ENCODE measurements at regions not wholly inside any gene's neighbourhood (a gene's known extent, or its start where the extent isn't known, plus 50 kb on each side); places are given as distances from the start of the nearest gene placed in this dataset.
"Not testable (repeated sequence)": the region's sequence is repeated elsewhere in the genome, so short reads cannot be mapped to it uniquely, and the experiment has no call there.

- POLR2A ChIA-PET: no interaction called here
- Mint-ChIP-seq H3K4me3 (no peak overlapping the region), H3K9me3 (peaks cover 15% of the 10 kb centered on the region), H3K27me3 (ENCODE audit: low read depth) (no peaks in the 10 kb centered on the region), H3K4me1 (peaks cover 36% of the 10 kb centered on the region), H3K27ac (no peak overlapping the region), H3K36me3 (peaks cover 3% of the 10 kb centered on the region; the same call in 1 of the 2 replicates)
- ATAC-seq (no peak), DNase-seq (ENCODE audit: low spot score) (no peak)
- TF ChIP-seq CTCF (IDR thresholded peaks at IDR 0.05) (no peak), ZNF532 (CRISPR knock-in tag; IDR thresholded peaks at IDR 0.05; ENCODE audit: borderline replicate concordance) (no peak), GRHL2 (CRISPR knock-in tag; IDR thresholded peaks at IDR 0.05; ENCODE audit: insufficient replicate concordance, severe bottlenecking) (no peak)
- TF ChIP-seq, protein P1, sequence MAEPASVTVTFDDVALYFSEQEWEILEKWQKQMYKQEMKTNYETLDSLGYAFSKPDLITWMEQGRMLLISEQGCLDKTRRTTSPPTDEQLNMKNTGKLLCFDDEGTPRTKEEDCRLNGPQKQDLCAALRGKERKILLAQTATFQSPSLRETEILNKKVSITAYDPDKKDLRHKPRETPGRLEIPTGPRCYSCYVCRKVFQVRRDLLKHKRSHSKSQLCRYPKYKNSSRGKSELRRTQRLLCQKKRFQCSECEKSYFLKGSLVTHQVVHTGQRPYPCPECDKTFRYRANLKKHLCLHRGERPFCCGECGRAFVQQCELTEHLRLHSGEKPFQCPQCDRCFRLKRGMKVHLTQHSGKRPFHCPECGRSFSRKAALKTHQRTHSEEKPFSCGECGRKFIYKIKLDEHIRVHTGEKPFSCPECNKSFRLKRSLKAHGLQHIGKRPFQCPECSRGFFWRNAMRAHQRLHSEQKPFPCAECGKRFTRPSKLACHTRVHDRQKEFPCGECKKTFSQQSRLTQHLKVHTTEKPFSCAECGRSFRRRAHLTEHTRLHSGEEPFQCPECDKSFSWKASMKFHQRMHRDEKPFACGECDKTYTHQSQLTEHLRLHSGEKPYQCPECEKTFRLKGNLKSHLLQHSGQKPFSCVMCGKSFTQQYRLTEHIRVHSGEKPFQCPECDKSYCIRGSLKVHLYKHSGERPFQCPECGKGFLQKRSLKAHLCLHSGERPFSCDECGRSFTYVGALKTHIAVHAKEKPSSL (CRISPR knock-in tag; conservative IDR thresholded peaks at IDR 0.05): no peak
- TF ChIP-seq, protein P2, sequence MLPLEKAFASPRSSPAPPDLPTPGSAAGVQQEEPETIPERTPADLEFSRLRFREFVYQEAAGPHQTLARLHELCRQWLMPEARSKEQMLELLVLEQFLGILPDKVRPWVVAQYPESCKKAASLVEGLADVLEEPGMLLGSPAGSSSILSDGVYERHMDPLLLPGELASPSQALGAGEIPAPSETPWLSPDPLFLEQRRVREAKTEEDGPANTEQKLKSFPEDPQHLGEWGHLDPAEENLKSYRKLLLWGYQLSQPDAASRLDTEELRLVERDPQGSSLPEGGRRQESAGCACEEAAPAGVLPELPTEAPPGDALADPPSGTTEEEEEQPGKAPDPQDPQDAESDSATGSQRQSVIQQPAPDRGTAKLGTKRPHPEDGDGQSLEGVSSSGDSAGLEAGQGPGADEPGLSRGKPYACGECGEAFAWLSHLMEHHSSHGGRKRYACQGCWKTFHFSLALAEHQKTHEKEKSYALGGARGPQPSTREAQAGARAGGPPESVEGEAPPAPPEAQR (CRISPR knock-in tag; IDR thresholded peaks at IDR 0.05): no peak
- CTCF ChIA-PET: no interaction called here
Observed at GRCh38 chr21:28167366-28167765, 825.3 kb downstream of the LTN1 start.

DNA sequence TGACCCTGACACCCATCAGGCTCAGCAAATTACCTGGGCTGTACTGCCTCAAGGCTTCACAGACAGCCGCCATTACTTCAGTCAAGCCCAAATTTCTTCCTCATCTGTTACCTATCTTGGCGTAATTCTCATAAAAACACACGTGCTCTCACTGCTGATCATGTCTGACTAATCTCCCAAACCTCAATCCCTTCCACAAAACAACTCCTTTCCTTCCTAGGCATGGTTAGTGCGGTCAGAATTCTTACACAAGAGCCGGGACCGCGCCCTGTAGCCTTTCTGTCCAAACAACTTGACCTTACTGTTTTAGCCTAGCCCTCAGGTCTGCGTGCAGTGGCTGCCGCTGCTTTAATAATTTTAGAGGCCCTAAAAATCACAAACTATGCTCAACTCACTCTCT lies 828.2 kb downstream of the LTN1 start:
- H3K36me3 Mint-ChIP-seq; DNase-seq (ENCODE audit: low spot score); H3K27me3 Mint-ChIP-seq (ENCODE audit: low read depth); ATAC-seq; H3K27ac Mint-ChIP-seq; H3K4me3 Mint-ChIP-seq; CTCF ChIA-PET; POLR2A ChIA-PET: not testable (repeated sequence)
- peaks cover 20% of the 10 kb centered on the region for H3K9me3 Mint-ChIP-seq
- peaks cover 52% of the 10 kb centered on the region for H3K4me1 Mint-ChIP-seq

- ATAC-seq; POLR2A ChIA-PET; H3K4me3 Mint-ChIP-seq; DNase-seq (ENCODE audit: low spot score); H3K36me3 Mint-ChIP-seq; CTCF ChIA-PET; H3K27me3 Mint-ChIP-seq (ENCODE audit: low read depth); H3K27ac Mint-ChIP-seq: not testable (repeated sequence)
- peaks cover 32% of the 10 kb centered on the region for H3K9me3 Mint-ChIP-seq
- peaks cover 47% of the 10 kb centered on the region for H3K4me1 Mint-ChIP-seq
Observed at GRCh38 chr21:28162052-28162451, 830.6 kb downstream of the LTN1 start.

DNA sequence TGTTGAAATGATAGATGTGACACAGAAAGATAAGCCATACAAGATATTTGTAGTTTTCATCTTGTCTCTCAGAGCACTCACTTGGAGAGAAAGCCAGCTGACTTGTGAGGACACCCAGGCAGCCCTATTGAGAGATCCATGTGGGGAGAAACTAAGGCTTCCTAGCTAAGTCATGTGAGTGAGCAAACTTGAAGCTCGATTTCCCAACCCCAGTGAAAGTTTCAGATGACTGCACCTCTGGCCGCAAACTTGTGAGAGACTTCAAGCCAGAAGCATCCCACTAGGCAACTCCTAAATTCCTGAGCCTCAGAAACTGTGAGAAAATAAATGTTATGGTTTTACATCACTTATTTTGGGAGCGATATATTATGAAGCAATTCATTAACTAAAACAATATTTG lies 832.3 kb downstream of the LTN1 start:
- Mint-ChIP-seq H3K27ac (no peak overlapping the region), H3K9me3 (peaks cover 32% of the 10 kb centered on the region), H3K36me3 (peaks cover 7% of the 10 kb centered on the region; the same call in 1 of the 2 replicates), H3K4me3 (no peak overlapping the region), H3K4me1 (peaks cover 31% of the 10 kb centered on the region), H3K27me3 (ENCODE audit: low read depth) (no peaks in the 10 kb centered on the region)
- ATAC-seq (no peak), DNase-seq (ENCODE audit: low spot score) (no peak)
- ChIA-PET POLR2A (no interaction called here), CTCF (no interaction called here)
- TF ChIP-seq ZNF423 (CRISPR knock-in tag; IDR thresholded peaks at IDR 0.05) (no peak), NR1H2 (CRISPR knock-in tag; IDR thresholded peaks at IDR 0.05) (no peak), ZNF263 (CRISPR knock-in tag; IDR thresholded peaks at IDR 0.05; ENCODE audit: low read depth) (no peak), KAT7 (CRISPR knock-in tag; IDR thresholded peaks at IDR 0.05; ENCODE audit: borderline replicate concordance) (no peak), NFE2L1 (CRISPR knock-in tag; IDR thresholded peaks at IDR 0.05) (no peak), ETV6 (CRISPR knock-in tag; IDR thresholded peaks at IDR 0.05) (no peak), NFYB (CRISPR knock-in tag; conservative IDR thresholded peaks at IDR 0.05; ENCODE audit: low read depth) (no peak), ATF6 (CRISPR knock-in tag; IDR thresholded peaks at IDR 0.05) (no peak)
- TF ChIP-seq, protein P3, sequence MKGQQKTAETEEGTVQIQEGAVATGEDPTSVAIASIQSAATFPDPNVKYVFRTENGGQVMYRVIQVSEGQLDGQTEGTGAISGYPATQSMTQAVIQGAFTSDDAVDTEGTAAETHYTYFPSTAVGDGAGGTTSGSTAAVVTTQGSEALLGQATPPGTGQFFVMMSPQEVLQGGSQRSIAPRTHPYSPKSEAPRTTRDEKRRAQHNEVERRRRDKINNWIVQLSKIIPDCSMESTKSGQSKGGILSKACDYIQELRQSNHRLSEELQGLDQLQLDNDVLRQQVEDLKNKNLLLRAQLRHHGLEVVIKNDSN (CRISPR knock-in tag; IDR thresholded peaks at IDR 0.05): no peak
- TF ChIP-seq, protein P4, sequence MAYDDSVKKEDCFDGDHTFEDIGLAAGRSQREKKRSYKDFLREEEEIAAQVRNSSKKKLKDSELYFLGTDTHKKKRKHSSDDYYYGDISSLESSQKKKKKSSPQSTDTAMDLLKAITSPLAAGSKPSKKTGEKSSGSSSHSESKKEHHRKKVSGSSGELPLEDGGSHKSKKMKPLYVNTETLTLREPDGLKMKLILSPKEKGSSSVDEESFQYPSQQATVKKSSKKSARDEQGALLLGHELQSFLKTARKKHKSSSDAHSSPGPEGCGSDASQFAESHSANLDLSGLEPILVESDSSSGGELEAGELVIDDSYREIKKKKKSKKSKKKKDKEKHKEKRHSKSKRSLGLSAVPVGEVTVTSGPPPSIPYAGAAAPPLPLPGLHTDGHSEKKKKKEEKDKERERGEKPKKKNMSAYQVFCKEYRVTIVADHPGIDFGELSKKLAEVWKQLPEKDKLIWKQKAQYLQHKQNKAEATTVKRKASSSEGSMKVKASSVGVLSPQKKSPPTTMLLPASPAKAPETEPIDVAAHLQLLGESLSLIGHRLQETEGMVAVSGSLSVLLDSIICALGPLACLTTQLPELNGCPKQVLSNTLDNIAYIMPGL (CRISPR knock-in tag; IDR thresholded peaks at IDR 0.05): no peak
